HL-60 (cell line): ENCODE measurements at regions not wholly inside any gene's neighbourhood (a gene's known extent, or its start where the extent isn't known, plus 50 kb on each side); places are given as distances from the start of the nearest gene placed in this dataset.

Source experiments
- DNase-seq, 2 experiments: peaks; one replicate each; pipeline ENCODE4 v3.0.0-alpha.2; 2010 to 2020; ENCODE audit warnings: low read depth in 1 of 2, low spot score in 1 of 2
- H3K27ac ChIP-seq: fragments of 250-450 bp; sonication (Bioruptor Pico); replicated peaks from 2 replicates; pipeline ENCODE4 v1.5.1; 2020; ENCODE audit warnings: mild to moderate bottlenecking, moderate library complexity
- H3K27me3 ChIP-seq: fragments of 250-450 bp; sonication (Bioruptor Pico); 2 replicates; pipeline ENCODE4 v1.5.1; 2021; ENCODE audit warnings: mild to moderate bottlenecking, moderate library complexity; ENCODE audit not compliant: insufficient read depth, poor library complexity, severe bottlenecking
- H3K4me3 ChIP-seq: replicated peaks from 2 replicates; pipeline ENCODE4 v1.5.1; 2011; ENCODE audit warnings: mild to moderate bottlenecking, control low read depth, low read length; ENCODE audit not compliant: insufficient read depth
- CTCF ChIP-seq: IDR thresholded peaks from one replicate; pipeline ENCODE4 v1.5.1; 2011; ENCODE audit warnings: low read length, control low read depth, inconsistent platforms; ENCODE audit not compliant: insufficient read depth
- GABPA ChIP-seq: IDR thresholded peaks from 2 replicates; pipeline ENCODE4 v1.6.1; 2012; ENCODE audit warnings: low read depth
- POLR2AphosphoS5 ChIP-seq: IDR thresholded peaks from 2 replicates; pipeline ENCODE4 v1.6.1; 2012; ENCODE audit warnings: low read depth
- REST ChIP-seq: IDR thresholded peaks from 2 replicates; pipeline ENCODE4 v1.6.1; 2012; ENCODE audit warnings: low read depth; ENCODE audit not compliant: insufficient replicate concordance
- SPI1 ChIP-seq: IDR thresholded peaks from 2 replicates; pipeline ENCODE4 v1.6.1; 2012; ENCODE audit warnings: low read depth, mild to moderate bottlenecking, borderline replicate concordance

- TF ChIP-seq POLR2AphosphoS5 (no peak), SPI1 (peak; percentile 83)
- Histone ChIP-seq H3K27me3 (no peaks in the 10 kb centered on the region), H3K27ac (no peak overlapping the region), H3K4me3 (no peak overlapping the region)
- peak in 1 of 2 experiments; percentile 2 for DNase-seq
These were observed 271.4 kb downstream of the ETS1 start for GRCh38 chr11:128315933-128316332.

GRCh38 chr11:128313931-128314330 lies 273.4 kb downstream of the ETS1 start:
- TF ChIP-seq SPI1 (no peak), POLR2AphosphoS5 (no peak), GABPA (no peak), CTCF (no peak), REST (no peak)
- H3K4me3 ChIP-seq = no peak overlapping the region
- no peak overlapping the region for H3K27ac ChIP-seq

GRCh38 chr11:128311742-128312719 lies 275.3 kb downstream of the ETS1 start:
- no peak overlapping the region for H3K4me3 ChIP-seq
- TF ChIP-seq CTCF (no peak), SPI1 (no peak), POLR2AphosphoS5 (no peak), REST (no peak), GABPA (no peak)
- DNase-seq = no peak
- no peak overlapping the region for H3K27ac ChIP-seq
- H3K27me3 ChIP-seq = peaks cover 5% of the 10 kb centered on the region

More at GRCh38 chr11:128313931-128314330, 273.4 kb downstream of the ETS1 start:
- DNase-seq = no peak
- peaks cover 5% of the 10 kb centered on the region for H3K27me3 ChIP-seq

- Histone ChIP-seq H3K27ac (no peak overlapping the region), H3K27me3 (peaks cover 5% of the 10 kb centered on the region), H3K4me3 (no peak overlapping the region)
- TF ChIP-seq CTCF (no peak), POLR2AphosphoS5 (no peak), SPI1 (no peak), GABPA (no peak), REST (no peak)
- no peak for DNase-seq
These were observed 276.5 kb downstream of the ETS1 start for GRCh38 chr11:128310676-128311445.
